ENCODE measurements at regions not wholly inside any gene's neighbourhood (a gene's known extent, or its start where the extent isn't known, plus 50 kb on each side); places are given as distances from the start of the nearest gene placed in this dataset.

- TF ChIP-seq ZNF532 (CRISPR knock-in tag; IDR thresholded peaks at IDR 0.05; ENCODE audit: borderline replicate concordance): no peak
- no peak for TF ChIP-seq SMAD4 (CRISPR knock-in tag; IDR thresholded peaks at IDR 0.05)
- no peak for TF ChIP-seq ATF1 (CRISPR knock-in tag; IDR thresholded peaks at IDR 0.05)
Measured at GRCh38 chr6:169923468-169924464, 172.3 kb downstream of the ERMARD start (continued).

GRCh38 chr6:169921853-169922824 is 170.7 kb downstream of the ERMARD start:
- Mint-ChIP-seq H3K9me3 (peaks cover 26% of the 10 kb centered on the region), H3K27me3 (ENCODE audit: low read depth) (no peaks in the 10 kb centered on the region; the same call in 1 of the 2 replicates), H3K4me1 (no peaks in the 10 kb centered on the region), H3K27ac (no peak overlapping the region), H3K36me3 (no peaks in the 10 kb centered on the region), H3K4me3 (no peak overlapping the region)
- ATAC-seq (no peak), DNase-seq (ENCODE audit: low spot score) (no peak)
- ChIA-PET POLR2A (no interaction called here), CTCF (interaction anchor here (0.9 kb wide), 1 partner anchor 90 kb away, joined by 3 read pairs; no protein-coding TSS in a partner anchor)
- TF ChIP-seq ESRRA (CRISPR knock-in tag; IDR thresholded peaks at IDR 0.05; ENCODE audit: borderline replicate concordance) (no peak), ZSCAN18 (CRISPR knock-in tag; IDR thresholded peaks at IDR 0.05) (no peak), OVOL2 (CRISPR knock-in tag; IDR thresholded peaks at IDR 0.05; ENCODE audit: borderline replicate concordance) (no peak), STAT6 (CRISPR knock-in tag; conservative IDR thresholded peaks at IDR 0.05; ENCODE audit: low read depth) (no peak), ZNF512 (CRISPR knock-in tag; IDR thresholded peaks at IDR 0.05; ENCODE audit: borderline replicate concordance) (no peak), ZNF121 (CRISPR knock-in tag; IDR thresholded peaks at IDR 0.05) (no peak), ZNF317 (CRISPR knock-in tag; IDR thresholded peaks at IDR 0.05; ENCODE audit: borderline replicate concordance, low read depth) (no peak), ZMAT4 (CRISPR knock-in tag; IDR thresholded peaks at IDR 0.05) (no peak), ZNF423 (CRISPR knock-in tag; IDR thresholded peaks at IDR 0.05) (no peak), ZNF232 (CRISPR knock-in tag; IDR thresholded peaks at IDR 0.05) (no peak), ZNF532 (CRISPR knock-in tag; IDR thresholded peaks at IDR 0.05; ENCODE audit: borderline replicate concordance) (no peak), FOXP1 (CRISPR knock-in tag; IDR thresholded peaks at IDR 0.05; ENCODE audit: borderline replicate concordance) (no peak), USF1 (CRISPR knock-in tag; IDR thresholded peaks at IDR 0.05) (no peak)

All from WTC11 (cell line).